ENCODE measurements at regions not wholly inside any gene's neighbourhood (a gene's known extent, or its start where the extent isn't known, plus 50 kb on each side); places are given as distances from the start of the nearest gene placed in this dataset.

DNA sequence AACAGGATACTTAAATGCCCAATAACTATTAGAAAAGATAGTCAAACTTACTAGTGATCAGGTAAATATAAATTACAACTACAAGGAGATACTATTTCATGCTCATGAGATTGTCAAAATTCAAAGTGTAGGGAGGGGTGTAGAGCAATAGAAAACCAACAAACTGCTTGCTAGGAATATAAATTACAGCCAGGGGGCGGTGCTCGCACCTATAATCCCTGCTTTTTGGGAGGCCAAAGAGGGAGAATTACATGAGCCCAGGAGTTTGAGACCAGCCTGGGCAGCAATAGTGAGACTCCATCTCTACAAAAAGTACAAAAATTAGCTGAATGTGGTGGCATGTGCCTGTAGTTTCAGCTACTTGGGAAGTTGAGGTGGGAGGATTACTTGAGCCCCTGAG is 556.5 kb upstream of the NR3C2 start:
- no peak for TF ChIP-seq CTCF (IDR thresholded peaks at IDR 0.05)
- TF ChIP-seq POLR2A (IDR thresholded peaks at IDR 0.05), result no peak
